Amniotic epithelial cell (primary cell): ENCODE measurements at regions not wholly inside any gene's neighbourhood (a gene's known extent, or its start where the extent isn't known, plus 50 kb on each side); places are given as distances from the start of the nearest gene placed in this dataset.
"Not testable (repeated sequence)": the region's sequence is repeated elsewhere in the genome, so short reads cannot be mapped to it uniquely, and the experiment has no call there.

Source experiments
- DNase-seq: peaks from one replicate; pipeline ENCODE4 v3.0.0-alpha.2; 2010; ENCODE audit warnings: low read depth

DNA sequence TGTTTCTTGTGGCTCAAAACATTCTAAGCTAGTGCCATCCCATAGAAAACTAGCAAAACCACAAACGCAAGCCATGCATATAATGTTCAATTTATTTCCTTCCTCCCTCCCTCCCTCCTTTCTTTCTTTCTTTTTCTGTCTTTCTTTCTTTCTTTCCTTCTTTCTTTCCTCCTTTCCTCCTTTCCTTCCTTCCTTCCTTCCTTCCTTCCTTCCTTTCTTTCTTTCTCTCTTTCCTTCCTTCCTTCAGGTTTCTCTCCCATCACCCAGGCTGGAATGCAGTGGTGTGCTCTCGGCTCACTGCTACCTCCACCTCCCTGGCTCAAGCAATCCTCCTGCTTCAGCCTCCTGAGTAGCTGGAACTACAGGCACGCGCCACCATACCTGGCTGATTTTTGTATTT lies 492.8 kb upstream of the PROK2 start:
- no peak for DNase-seq

GRCh38 chr3:72276806-72277205 lies 491.9 kb upstream of the PROK2 start:
- DNase-seq = no peak

- DNase-seq = no peak
Measured at GRCh38 chr3:72275331-72275751, 490.4 kb upstream of the PROK2 start.

DNA sequence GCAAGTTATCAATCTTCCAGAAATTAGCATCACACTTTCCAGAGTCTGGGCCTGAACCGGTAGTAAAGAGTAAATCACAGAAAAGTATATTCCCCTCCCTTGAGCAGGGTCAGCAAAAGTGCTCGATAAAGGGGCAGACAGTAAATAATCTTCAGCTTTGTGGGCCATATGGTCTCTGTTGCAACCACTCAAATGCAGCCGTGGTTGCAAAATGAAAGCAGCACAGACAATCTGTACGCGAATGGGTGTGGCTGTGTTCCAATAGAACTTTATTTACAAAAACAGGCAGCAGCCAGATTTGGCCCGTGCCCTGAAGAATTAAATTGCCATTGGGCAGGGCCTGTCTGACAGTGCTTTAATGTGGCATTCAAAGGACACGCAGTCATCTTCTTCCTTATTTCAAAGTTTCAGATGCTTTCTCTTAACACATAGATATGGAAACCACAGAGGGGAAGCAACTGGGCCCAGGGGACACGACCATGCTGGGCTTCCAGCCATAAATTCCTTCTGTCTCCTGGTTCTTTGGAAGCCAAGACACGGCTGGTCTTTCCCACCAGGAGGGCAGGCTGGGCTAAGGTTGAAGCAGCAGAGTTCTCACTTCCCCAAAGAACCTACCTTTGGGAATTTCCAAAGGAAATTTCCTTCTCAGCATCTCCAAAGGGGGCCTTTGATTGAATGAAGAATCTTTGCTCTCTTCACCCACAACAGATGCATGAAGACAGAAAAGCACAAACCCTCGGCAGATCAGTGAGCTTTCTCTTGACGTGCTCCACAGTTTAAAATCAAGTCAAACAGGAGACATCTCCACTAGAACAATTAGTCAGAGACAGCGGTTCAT lies 489.8 kb upstream of the PROK2 start:
- DNase-seq = peak; percentile 90

DNA sequence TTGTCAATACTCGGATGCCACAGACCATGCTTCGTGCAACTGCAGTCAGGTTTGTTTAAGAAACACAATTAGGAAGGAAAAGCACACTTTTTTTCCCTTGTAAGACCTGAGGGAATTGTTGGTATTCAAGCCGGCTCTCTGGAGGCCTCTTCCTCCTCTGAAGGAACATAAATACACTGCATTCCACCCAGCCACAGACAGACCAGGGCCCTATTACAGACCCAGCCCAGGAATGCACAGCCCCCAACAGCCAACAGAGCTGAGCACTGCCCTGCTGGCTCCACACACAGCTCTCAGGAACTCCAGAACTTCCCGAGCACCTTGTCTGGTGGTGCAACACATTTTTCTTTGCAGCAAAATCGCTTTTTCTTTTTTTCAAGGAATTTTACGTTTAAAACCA lies 488.7 kb upstream of the PROK2 start:
- DNase-seq = peak; percentile 95

DNA sequence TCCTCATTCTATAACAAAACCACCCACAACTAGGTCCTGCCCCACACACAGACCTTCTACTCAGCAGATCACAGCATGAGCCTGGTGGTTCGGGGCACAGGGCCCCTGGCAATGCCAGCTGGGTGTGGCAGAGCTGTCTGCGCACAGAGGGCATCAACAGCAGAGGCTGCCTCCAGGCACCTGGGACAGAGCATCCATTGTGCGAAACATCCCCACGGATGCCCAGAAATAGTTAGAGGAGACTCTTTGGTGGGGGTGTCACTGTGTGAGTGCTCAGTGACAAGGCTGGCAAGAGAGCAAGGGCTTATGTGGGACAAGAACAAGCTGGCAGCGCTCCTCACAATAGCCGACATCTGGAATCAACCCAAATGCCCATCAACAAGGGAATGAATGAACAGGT lies 487.4 kb upstream of the PROK2 start:
- DNase-seq = no peak

DNA sequence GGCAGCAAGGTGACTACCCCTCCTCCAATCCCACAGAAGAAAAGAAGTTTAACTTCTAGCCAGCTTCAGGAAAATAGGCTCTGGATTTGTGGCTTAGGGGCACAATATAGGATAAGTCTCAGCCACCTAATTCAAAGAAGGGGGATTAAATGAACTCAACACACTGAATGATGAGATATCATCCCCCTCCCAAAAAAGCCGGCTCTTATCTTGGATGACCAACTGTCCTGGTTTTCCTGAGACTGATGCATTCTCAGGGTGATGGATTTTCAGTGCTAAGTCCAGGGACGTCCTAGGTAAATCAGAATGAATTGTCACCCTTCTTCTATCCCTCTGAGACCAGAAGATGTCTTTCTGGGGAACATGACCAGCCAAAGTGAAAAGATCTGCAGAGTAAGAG lies 487.0 kb upstream of the PROK2 start:
- no peak for DNase-seq

- no peak for DNase-seq
Measured at GRCh38 chr3:72271216-72271615, 486.3 kb upstream of the PROK2 start.

- no peak for DNase-seq
Measured at GRCh38 chr3:72270730-72271129, 485.8 kb upstream of the PROK2 start.

DNA sequence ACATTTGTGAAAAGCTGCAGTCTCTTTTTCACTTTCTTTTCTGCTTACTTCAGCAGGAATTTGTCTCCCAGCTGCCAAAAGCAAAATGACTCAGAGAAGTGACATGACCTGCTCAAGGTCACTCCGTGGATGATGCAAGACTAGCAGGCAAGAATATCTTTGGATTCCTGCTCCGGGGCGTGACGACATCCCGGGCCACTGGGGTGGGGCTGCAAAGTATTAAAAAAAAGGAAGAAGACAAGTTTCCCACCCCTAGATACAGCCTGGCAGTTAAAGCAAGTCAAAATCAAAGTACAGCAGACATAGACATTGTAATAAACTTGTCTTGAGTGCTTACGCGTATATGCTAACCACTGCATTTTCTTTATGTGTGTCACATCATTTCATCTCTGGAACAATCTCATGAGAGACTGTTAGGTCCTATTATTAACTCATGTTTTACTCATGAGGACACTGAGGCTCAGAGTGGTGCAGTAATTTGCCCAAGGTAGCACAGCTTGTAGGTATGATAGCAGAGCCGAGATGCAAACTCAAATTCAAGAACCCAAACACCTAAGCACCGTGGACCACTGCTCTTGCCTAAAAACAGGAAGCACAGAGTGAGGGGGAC lies 485.2 kb upstream of the PROK2 start:
- peak; percentile 93 for DNase-seq

GRCh38 chr3:72269475-72269874 lies 484.5 kb upstream of the PROK2 start:
- DNase-seq = no peak

DNA sequence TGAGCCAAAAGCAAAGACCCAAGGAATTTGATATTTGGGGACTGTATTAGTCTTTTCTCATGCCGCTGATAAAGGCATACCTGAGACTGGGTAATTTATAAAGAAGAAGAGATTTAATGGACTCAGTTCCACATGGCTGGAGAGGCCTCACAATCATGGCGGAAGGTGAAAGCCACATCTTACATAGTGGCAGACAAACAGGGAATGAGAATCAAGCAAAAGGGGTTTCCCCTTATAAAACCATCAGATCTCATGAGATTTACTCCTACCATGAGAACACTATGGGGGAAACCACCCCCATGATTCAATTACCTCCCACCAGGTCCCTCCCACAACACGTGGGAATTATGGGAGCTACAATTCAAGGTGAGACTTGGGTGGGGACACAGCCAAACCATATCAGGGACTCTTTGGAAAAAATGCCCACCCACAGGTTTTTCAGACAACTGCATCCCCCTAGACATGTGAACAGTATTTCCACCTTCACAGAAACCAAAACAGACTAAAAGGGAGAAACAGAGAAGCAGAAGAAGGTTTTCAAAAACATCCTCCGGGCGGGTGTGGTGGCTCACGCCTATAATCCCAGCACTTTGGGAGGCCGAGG lies 482.1 kb upstream of the PROK2 start:
- not testable (repeated sequence) for DNase-seq

DNA sequence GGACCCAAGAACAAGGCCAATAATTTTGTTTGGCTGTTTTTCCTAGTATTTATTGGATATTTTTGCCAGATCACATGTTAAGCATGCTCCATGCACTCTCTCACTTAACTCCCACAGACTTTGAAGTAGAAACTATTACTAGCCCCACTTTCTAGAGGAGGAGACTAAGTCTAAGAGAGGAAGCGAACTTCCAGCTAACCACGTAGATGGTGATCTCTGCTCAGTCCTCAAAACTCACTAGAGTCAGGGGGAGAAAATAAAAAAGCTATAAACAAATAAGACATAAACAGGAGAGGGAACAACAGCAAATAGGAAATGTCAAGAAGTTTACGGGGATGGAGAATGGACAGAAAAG lies 481.0 kb upstream of the PROK2 start:
- DNase-seq = no peak

GRCh38 chr3:72265256-72266015 lies 480.5 kb upstream of the PROK2 start:
- peak; percentile 39 for DNase-seq

- DNase-seq = no peak
Measured at GRCh38 chr3:72263223-72263990, 478.5 kb upstream of the PROK2 start.

- DNase-seq = no peak
Measured at GRCh38 chr3:72262736-72263135, 477.8 kb upstream of the PROK2 start.

- DNase-seq = no peak
Measured at GRCh38 chr3:72261566-72262564, 476.9 kb upstream of the PROK2 start.

DNA sequence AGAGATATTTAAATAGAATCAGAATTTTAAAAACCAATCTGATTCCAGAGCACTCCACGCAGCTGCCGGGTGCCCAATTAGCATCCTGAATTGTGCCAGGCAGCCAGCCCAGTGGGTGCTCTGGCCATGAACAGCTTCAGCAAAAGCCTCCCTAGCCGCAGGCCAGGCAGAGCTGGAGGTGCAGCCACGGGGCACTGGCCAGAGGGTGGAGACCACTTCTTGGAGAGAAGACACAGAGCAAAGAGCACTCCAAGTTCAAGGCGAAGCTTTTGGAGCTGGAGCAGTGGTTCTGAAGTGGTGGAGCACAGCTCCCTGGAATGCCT lies 475.6 kb upstream of the PROK2 start:
- no peak for DNase-seq

- DNase-seq = no peak
Measured at GRCh38 chr3:72259755-72260587, 475.0 kb upstream of the PROK2 start.
